Colonic mucosa (tissue), 4 donors: ENCODE measurements at regions not wholly inside any gene's neighbourhood (a gene's known extent, or its start where the extent isn't known, plus 50 kb on each side); places are given as distances from the start of the nearest gene placed in this dataset.

ENCODE experiments used
- DNase-seq: peaks from one replicate; pipeline ENCODE4 v3.0.0-alpha.2; 2020
- H3K27ac ChIP-seq: fragments of 200-600 bp; one replicate; pipeline ENCODE4 v1.8.0; 2021
- H3K27me3 ChIP-seq: fragments of 200-600 bp; one replicate; pipeline ENCODE4 v1.8.0; 2021
- H3K36me3 ChIP-seq: fragments of 200-600 bp; one replicate; pipeline ENCODE4 v1.8.0; 2021
- H3K4me1 ChIP-seq: fragments of 200-600 bp; one replicate; pipeline ENCODE4 v1.8.0; 2021; ENCODE audit warnings: mild to moderate bottlenecking
- H3K4me3 ChIP-seq: fragments of 200-600 bp; one replicate; pipeline ENCODE4 v1.8.0; 2021
- H3K9ac ChIP-seq, 2 donors: one replicate each; pipeline ENCODE4 v1.7.0; 2013; ENCODE audit warnings: control low read depth in 2 of 2, low read depth in 2 of 2, low read length in 2 of 2
- H3K9me3 ChIP-seq: fragments of 200-600 bp; one replicate; pipeline ENCODE4 v1.8.0; 2021
- CTCF ChIP-seq: fragments of 200-600 bp; IDR thresholded peaks from one replicate; pipeline ENCODE4 v1.8.0; 2022; ENCODE audit warnings: antibody characterized with exemption, mild to moderate bottlenecking
- intact Hi-C: fragments of 100-400 bp; cut with DNase I; formaldehyde crosslinking; loops from one replicate; pipeline ENCODE4 v1.14.1; 2022
- donor health status: healthy.
- donor health status: DM: no; HTN: no; CAD: no.
- donor health status: DM: no; HTN: no; CAD: no.

- no peak overlapping the region for H3K9ac ChIP-seq
- TF ChIP-seq CTCF: no peak
- intact Hi-C loops: no loop called here
Observed at GRCh38 chr18:78168526-78168925, 811.1 kb upstream of the SALL3 start.

GRCh38 chr18:78169174-78169864 lies 810.3 kb upstream of the SALL3 start:
- no peaks in the 10 kb centered on the region for H3K4me1 ChIP-seq
- no peak overlapping the region for H3K4me3 ChIP-seq
- DNase-seq: no peak

More at GRCh38 chr18:78168526-78168925, 811.1 kb upstream of the SALL3 start:
- H3K36me3 ChIP-seq: no peaks in the 10 kb centered on the region
- no peak for DNase-seq
- H3K27ac ChIP-seq: no peak overlapping the region
- no peaks in the 10 kb centered on the region for H3K4me1 ChIP-seq
- H3K4me3 ChIP-seq: no peak overlapping the region
- no peaks in the 10 kb centered on the region for H3K27me3 ChIP-seq
- no peaks in the 10 kb centered on the region for H3K9me3 ChIP-seq

DNA sequence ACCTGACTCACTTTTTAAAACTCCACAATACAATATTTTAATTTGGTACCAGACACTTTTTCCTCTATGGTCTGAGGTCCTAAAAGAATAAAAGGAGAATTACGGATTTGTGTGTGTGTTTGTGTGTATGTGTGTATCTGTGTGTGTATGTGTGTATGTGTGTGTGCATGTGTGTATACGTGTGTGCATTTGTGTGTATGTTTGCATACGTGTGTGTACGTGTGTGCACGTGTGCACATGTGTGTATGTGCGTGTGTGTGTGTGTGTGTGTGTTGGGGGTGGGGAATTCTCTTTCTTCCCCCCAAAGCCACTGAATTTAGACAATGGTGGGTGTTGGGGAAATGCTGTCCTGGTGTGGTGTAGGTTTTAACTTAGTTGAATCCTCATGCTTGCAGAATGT lies 807.7 kb upstream of the SALL3 start:
- DNase-seq: no peak
- Histone ChIP-seq H3K4me1 (no peaks in the 10 kb centered on the region), H3K36me3 (no peaks in the 10 kb centered on the region), H3K27ac (no peak overlapping the region), H3K27me3 (no peaks in the 10 kb centered on the region), H3K9ac (no peak overlapping the region), H3K4me3 (no peak overlapping the region), H3K9me3 (no peaks in the 10 kb centered on the region)
- no peak for TF ChIP-seq CTCF
- intact Hi-C loops: no loop called here

More at GRCh38 chr18:78169174-78169864, 810.3 kb upstream of the SALL3 start:
- Histone ChIP-seq H3K36me3 (no peaks in the 10 kb centered on the region), H3K27me3 (no peaks in the 10 kb centered on the region), H3K9me3 (no peaks in the 10 kb centered on the region), H3K27ac (no peak overlapping the region), H3K9ac (no peak overlapping the region)
- intact Hi-C loops: no loop called here
- TF ChIP-seq CTCF: no peak

DNA sequence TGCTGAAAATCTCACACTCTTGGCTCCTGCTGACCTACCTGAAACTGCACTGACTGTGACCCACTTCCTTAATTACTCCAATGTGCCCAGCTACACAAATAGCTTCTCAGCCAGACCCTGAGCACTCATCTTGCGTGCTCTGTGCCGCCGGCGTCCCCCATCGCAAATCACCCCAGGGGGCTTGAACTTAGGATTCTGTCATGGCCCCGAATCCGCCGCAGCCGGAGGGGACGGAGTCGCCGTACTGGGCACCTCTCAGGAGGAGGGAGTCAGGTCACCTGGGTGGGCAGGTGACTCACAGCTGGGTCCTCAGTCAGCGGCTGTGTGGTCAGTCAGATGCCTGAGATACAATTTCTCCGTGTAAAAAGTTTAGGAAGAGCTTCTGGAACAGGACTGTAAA lies 804.9 kb upstream of the SALL3 start:
- H3K4me3 ChIP-seq: no peak overlapping the region
- no peak overlapping the region for H3K9ac ChIP-seq
- H3K27me3 ChIP-seq: no peaks in the 10 kb centered on the region
- no peaks in the 10 kb centered on the region for H3K4me1 ChIP-seq
- no peaks in the 10 kb centered on the region for H3K36me3 ChIP-seq
- TF ChIP-seq CTCF: no peak
- intact Hi-C loops: no loop called here
- no peaks in the 10 kb centered on the region for H3K9me3 ChIP-seq
- DNase-seq: no peak
- no peak overlapping the region for H3K27ac ChIP-seq

GRCh38 chr18:78178812-78179211 lies 800.8 kb upstream of the SALL3 start:
- Histone ChIP-seq H3K36me3 (no peaks in the 10 kb centered on the region), H3K27me3 (no peaks in the 10 kb centered on the region), H3K9ac (no peak overlapping the region), H3K9me3 (no peaks in the 10 kb centered on the region), H3K4me1 (no peaks in the 10 kb centered on the region), H3K4me3 (no peak overlapping the region), H3K27ac (no peak overlapping the region)
- intact Hi-C loops: no loop called here
- no peak for TF ChIP-seq CTCF
- no peak for DNase-seq
